ENCODE measurements at regions not wholly inside any gene's neighbourhood (a gene's known extent, or its start where the extent isn't known, plus 50 kb on each side); places are given as distances from the start of the nearest gene placed in this dataset.

DNA sequence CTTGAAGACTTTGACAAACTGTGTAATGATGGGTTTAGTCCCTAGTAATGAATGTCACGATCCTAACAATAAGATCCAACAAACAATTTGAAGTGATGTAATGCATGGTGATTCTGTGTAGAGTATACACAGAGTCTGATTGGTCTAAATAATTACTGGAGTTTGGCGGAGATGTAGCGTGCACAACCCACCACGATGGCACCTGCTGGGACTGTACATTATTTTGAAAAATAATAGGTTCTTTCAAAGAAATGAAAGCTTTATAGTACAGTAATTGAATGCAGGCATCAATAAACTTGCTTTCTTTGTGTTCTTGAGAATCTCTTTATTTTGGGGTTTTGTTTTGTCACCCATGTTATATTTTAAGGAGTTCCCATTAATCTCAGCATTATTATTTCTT is 902.2 kb upstream of the PCDH7 start:
- Histone ChIP-seq H3K27ac (no peak overlapping the region), H3K4me2 (ENCODE audit: unreplicated experiment) (no peak overlapping the region), H4K20me1 (ENCODE audit: insufficient read depth) (no peaks in the 10 kb centered on the region), H2AFZ (no peak overlapping the region), H3K4me3 (no peak overlapping the region), H3K4me1 (ENCODE audit: insufficient read depth) (no peaks in the 10 kb centered on the region), H3K9me2 (ENCODE audit: insufficient read depth) (no peaks in the 10 kb centered on the region), H3K79me2 (ENCODE audit: insufficient read depth) (no peaks in the 10 kb centered on the region), H3F3A (ENCODE audit: insufficient read depth) (no peaks in the 10 kb centered on the region), H3K9me3 (ENCODE audit: low read depth) (peaks cover 3% of the 10 kb centered on the region), H3K27me3 (replicated peaks; ENCODE audit: insufficient read depth) (no peaks in the 10 kb centered on the region), H3K9ac (no peak overlapping the region), H3K36me3 (ENCODE audit: low read depth) (no peaks in the 10 kb centered on the region)
- in situ Hi-C loops (cut with MboI): no loop called here
- 20 to 37% methylated on average over 4 of the region's 4 CpGs for WGBS, 2 experiments (ENCODE audit: low coverage in 1 of 2, low lambda C conversion rate in 2 of 2, missing lambda C conversion rate in 2 of 2)
- TF ChIP-seq EZH2 (IDR thresholded peaks at IDR 0.05; ENCODE audit: insufficient read depth, poor library complexity, severe bottlenecking) (no peak), EZH2phosphoT487 (IDR thresholded peaks at IDR 0.05; ENCODE audit: insufficient read depth, low read depth) (no peak)
- DNase-seq: no peak

DNA sequence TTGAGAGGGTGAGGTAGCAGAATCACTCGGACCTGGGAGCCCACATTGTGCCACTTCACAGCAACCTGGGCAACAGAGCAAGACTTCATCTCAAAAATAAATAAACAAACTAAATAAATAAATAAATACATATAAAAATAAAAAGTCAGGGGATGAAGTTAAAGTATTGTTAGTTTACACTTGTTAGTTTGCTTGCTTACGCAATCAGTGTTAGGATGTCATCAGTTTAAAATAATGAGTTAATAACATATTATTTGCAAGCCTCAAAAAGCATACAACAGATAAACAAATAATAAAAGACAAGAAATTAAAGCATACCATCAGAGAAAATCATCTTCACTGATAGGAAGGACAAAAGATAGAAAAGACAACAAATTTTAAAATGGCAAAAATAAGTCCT is 891.1 kb upstream of the PCDH7 start:
- in situ Hi-C loops (cut with MboI): no loop called here

GRCh38 chr4:29852537-29852936 is 867.6 kb upstream of the PCDH7 start:
- H3K4me3 ChIP-seq: no peak overlapping the region
- H3K36me3 ChIP-seq (ENCODE audit: low read depth): no peaks in the 10 kb centered on the region
- H4K20me1 ChIP-seq (ENCODE audit: insufficient read depth): no peaks in the 10 kb centered on the region
- no peak overlapping the region for H3K4me2 ChIP-seq (ENCODE audit: unreplicated experiment)
- H3K79me2 ChIP-seq (ENCODE audit: insufficient read depth): no peaks in the 10 kb centered on the region
- H3K27ac ChIP-seq: no peak overlapping the region
- no peak overlapping the region for H3K9ac ChIP-seq
- TF ChIP-seq EZH2phosphoT487 (IDR thresholded peaks at IDR 0.05; ENCODE audit: insufficient read depth, low read depth) (no peak), EZH2 (IDR thresholded peaks at IDR 0.05; ENCODE audit: insufficient read depth, poor library complexity, severe bottlenecking) (no peak)
- H3K4me1 ChIP-seq (ENCODE audit: insufficient read depth): no peaks in the 10 kb centered on the region
- H3K27me3 ChIP-seq (replicated peaks; ENCODE audit: insufficient read depth): no peaks in the 10 kb centered on the region
- H3F3A ChIP-seq (ENCODE audit: insufficient read depth): no peaks in the 10 kb centered on the region
- DNase-seq: no peak
- in situ Hi-C loops (cut with MboI): no loop called here
- H2AFZ ChIP-seq: no peak overlapping the region
- no peaks in the 10 kb centered on the region for H3K9me2 ChIP-seq (ENCODE audit: insufficient read depth)
- H3K9me3 ChIP-seq (ENCODE audit: low read depth): no peaks in the 10 kb centered on the region

More for the DNA sequence above, 891.1 kb upstream of the PCDH7 start:
- H3K4me2 ChIP-seq (ENCODE audit: unreplicated experiment): no peak overlapping the region
- no peaks in the 10 kb centered on the region for H3K4me1 ChIP-seq (ENCODE audit: insufficient read depth)
- H3K9ac ChIP-seq: no peak overlapping the region
- H3K36me3 ChIP-seq (ENCODE audit: low read depth): no peaks in the 10 kb centered on the region
- no peak overlapping the region for H3K27ac ChIP-seq
- no peak overlapping the region for H3K4me3 ChIP-seq
- no peaks in the 10 kb centered on the region for H3K9me2 ChIP-seq (ENCODE audit: insufficient read depth)
- no peaks in the 10 kb centered on the region for H3K79me2 ChIP-seq (ENCODE audit: insufficient read depth)
- H3K27me3 ChIP-seq (replicated peaks; ENCODE audit: insufficient read depth): no peaks in the 10 kb centered on the region
- no peaks in the 10 kb centered on the region for H3K9me3 ChIP-seq (ENCODE audit: low read depth)
- no peak for DNase-seq
- no peaks in the 10 kb centered on the region for H4K20me1 ChIP-seq (ENCODE audit: insufficient read depth)
- H2AFZ ChIP-seq: no peak overlapping the region
- TF ChIP-seq EZH2phosphoT487 (IDR thresholded peaks at IDR 0.05; ENCODE audit: insufficient read depth, low read depth) (no peak), EZH2 (IDR thresholded peaks at IDR 0.05; ENCODE audit: insufficient read depth, poor library complexity, severe bottlenecking) (no peak)
- WGBS, 2 experiments (ENCODE audit: low coverage in 1 of 2, low lambda C conversion rate in 2 of 2, missing lambda C conversion rate in 2 of 2): 13 to 26% methylated on average over 2 of the region's 2 CpGs
- no peaks in the 10 kb centered on the region for H3F3A ChIP-seq (ENCODE audit: insufficient read depth)

- TF ChIP-seq EZH2 (IDR thresholded peaks at IDR 0.05; ENCODE audit: insufficient read depth, poor library complexity, severe bottlenecking) (no peak), EZH2phosphoT487 (IDR thresholded peaks at IDR 0.05; ENCODE audit: insufficient read depth, low read depth) (no peak)
- in situ Hi-C loops (cut with MboI): no loop called here
- Histone ChIP-seq H3K9ac (no peak overlapping the region), H3K9me2 (ENCODE audit: insufficient read depth) (no peaks in the 10 kb centered on the region), H3K36me3 (ENCODE audit: low read depth) (no peaks in the 10 kb centered on the region), H3K9me3 (ENCODE audit: low read depth) (no peaks in the 10 kb centered on the region), H3K27ac (no peak overlapping the region), H3K27me3 (replicated peaks; ENCODE audit: insufficient read depth) (no peaks in the 10 kb centered on the region), H3K4me1 (ENCODE audit: insufficient read depth) (no peaks in the 10 kb centered on the region), H3K4me3 (no peak overlapping the region), H4K20me1 (ENCODE audit: insufficient read depth) (no peaks in the 10 kb centered on the region), H3K4me2 (ENCODE audit: unreplicated experiment) (no peak overlapping the region), H3F3A (ENCODE audit: insufficient read depth) (no peaks in the 10 kb centered on the region), H2AFZ (no peak overlapping the region), H3K79me2 (ENCODE audit: insufficient read depth) (no peaks in the 10 kb centered on the region)
- DNase-seq: no peak
- 21 to 25% methylated on average over 2 of the region's 2 CpGs for WGBS, 2 experiments (ENCODE audit: low coverage in 1 of 2, low lambda C conversion rate in 2 of 2, missing lambda C conversion rate in 2 of 2)
These were observed 866.3 kb upstream of the PCDH7 start for GRCh38 chr4:29853833-29854232.

DNA sequence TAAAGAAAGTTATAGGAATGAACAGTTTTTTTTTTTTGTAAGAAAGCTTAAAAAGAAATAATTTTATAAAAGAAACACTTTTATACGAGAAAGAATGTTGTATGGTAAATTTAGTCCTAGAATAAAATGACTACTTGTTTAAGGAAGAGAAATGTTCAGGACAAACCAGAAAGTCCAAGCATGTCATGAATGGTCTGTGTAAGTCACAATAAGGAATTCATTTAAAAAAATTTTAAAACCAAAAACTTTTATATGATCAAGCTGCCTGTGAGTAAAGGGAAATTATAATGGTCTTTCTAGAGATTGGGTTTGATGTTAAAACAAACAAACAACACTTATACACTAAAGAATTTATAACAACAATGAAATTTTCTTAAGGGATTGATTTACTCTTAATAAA is 858.9 kb upstream of the PCDH7 start:
- no peak overlapping the region for H2AFZ ChIP-seq
- H3K9me2 ChIP-seq (ENCODE audit: insufficient read depth): no peaks in the 10 kb centered on the region
- H3K4me1 ChIP-seq (ENCODE audit: insufficient read depth): no peaks in the 10 kb centered on the region
- H3K9ac ChIP-seq: no peak overlapping the region
- DNase-seq: no peak
- no peak overlapping the region for H3K4me2 ChIP-seq (ENCODE audit: unreplicated experiment)
- TF ChIP-seq EZH2phosphoT487 (IDR thresholded peaks at IDR 0.05; ENCODE audit: insufficient read depth, low read depth) (no peak), EZH2 (IDR thresholded peaks at IDR 0.05; ENCODE audit: insufficient read depth, poor library complexity, severe bottlenecking) (no peak)
- H4K20me1 ChIP-seq (ENCODE audit: insufficient read depth): no peaks in the 10 kb centered on the region
- H3K79me2 ChIP-seq (ENCODE audit: insufficient read depth): no peaks in the 10 kb centered on the region
- in situ Hi-C loops (cut with MboI): no loop called here
- no peaks in the 10 kb centered on the region for H3F3A ChIP-seq (ENCODE audit: insufficient read depth)
- H3K27ac ChIP-seq: no peak overlapping the region
- H3K4me3 ChIP-seq: no peak overlapping the region
- H3K36me3 ChIP-seq (ENCODE audit: low read depth): no peaks in the 10 kb centered on the region
- no peaks in the 10 kb centered on the region for H3K27me3 ChIP-seq (replicated peaks; ENCODE audit: insufficient read depth)
- H3K9me3 ChIP-seq (ENCODE audit: low read depth): no peaks in the 10 kb centered on the region
- whole genome bisulfite sequencing, 2 experiments (ENCODE audit: low coverage in 1 of 2, low lambda C conversion rate in 2 of 2, missing lambda C conversion rate in 2 of 2): 0% methylated on average over 1 of the region's 1 CpG
